Liver (tissue), 8 donors: ENCODE measurements at regions not wholly inside any gene's neighbourhood (a gene's known extent, or its start where the extent isn't known, plus 50 kb on each side); places are given as distances from the start of the nearest gene placed in this dataset.

Source experiments
- DNase-seq: peaks from one replicate; pipeline ENCODE4 v3.0.0-alpha.2; 2017; ENCODE audit warnings: low spot score
- H3K27ac ChIP-seq, 2 donors: one replicate each; pipeline ENCODE4 v1.7.0; 2013; ENCODE audit warnings: inconsistent platforms in 2 of 2, low read length in 2 of 2, control low read depth in 1 of 2, low read depth in 1 of 2, mild to moderate bottlenecking in 1 of 2
- H3K27me3 ChIP-seq, 4 donors: one replicate each; pipeline versions ENCODE4 v1.6.1 to v1.7.0; 2013; ENCODE audit warnings: low read length in 3 of 4, inconsistent platforms in 1 of 4, mild to moderate bottlenecking in 1 of 4, moderate library complexity in 1 of 4; ENCODE audit not compliant: control insufficient read depth in 4 of 4, insufficient read depth in 4 of 4
- H3K36me3 ChIP-seq, 4 donors: one replicate each; pipeline versions ENCODE4 v1.6.1 to v1.7.0; 2013; ENCODE audit warnings: low read length in 3 of 4, mild to moderate bottlenecking in 3 of 4, low read depth in 1 of 4, moderate library complexity in 1 of 4; ENCODE audit not compliant: control insufficient read depth in 4 of 4, insufficient read depth in 3 of 4
- H3K4me1 ChIP-seq, 4 donors: one replicate each; pipeline versions ENCODE4 v1.6.1 to v1.7.0; 2013; ENCODE audit warnings: low read length in 3 of 4, mild to moderate bottlenecking in 3 of 4, moderate library complexity in 1 of 4; ENCODE audit not compliant: control insufficient read depth in 4 of 4, insufficient read depth in 4 of 4
- H3K4me3 ChIP-seq, 3 donors: one replicate each; pipeline versions ENCODE4 v1.6.1 to v1.7.0; 2013; ENCODE audit warnings: low read length in 3 of 3, control low read depth in 1 of 3, low read depth in 1 of 3, mild to moderate bottlenecking in 1 of 3
- H3K9ac ChIP-seq, 2 donors: one replicate each; pipeline ENCODE4 v1.7.0; 2013; ENCODE audit warnings: low read length in 2 of 2, mild to moderate bottlenecking in 2 of 2, moderate library complexity in 2 of 2, control low read depth in 1 of 2, low read depth in 1 of 2
- H3K9me3 ChIP-seq, 4 donors: one replicate each; pipeline versions ENCODE4 v1.6.1 to v1.7.0; 2013; ENCODE audit warnings: low read length in 3 of 4; ENCODE audit not compliant: control insufficient read depth in 4 of 4
- ATF3 ChIP-seq: IDR thresholded peaks from 2 replicates; pipeline ENCODE4 v1.6.1; 2016; ENCODE audit warnings: antibody characterized with exemption
- CTCF ChIP-seq: fragments of 150-350 bp; IDR thresholded peaks from 2 replicates; pipeline ENCODE4 v1.5.1; 2017; ENCODE audit warnings: improper control_type of control experiment, low read depth, low read length; ENCODE audit not compliant: missing input control
- EGR1 ChIP-seq, 2 donors: IDR thresholded peaks; 2 replicates each; pipeline ENCODE4 v1.6.1; 2016 to 2018; ENCODE audit warnings: antibody characterized with exemption in 2 of 2, low read depth in 2 of 2
- FOXA1 ChIP-seq: IDR thresholded peaks from 2 replicates; pipeline ENCODE4 v1.6.1; 2016; ENCODE audit warnings: antibody characterized with exemption
- FOXA2 ChIP-seq: IDR thresholded peaks from 2 replicates; pipeline ENCODE4 v1.6.1; 2016; ENCODE audit warnings: antibody characterized with exemption
- GABPA ChIP-seq, 2 donors: IDR thresholded peaks in 1 of 2; conservative IDR thresholded peaks in 1 of 2; 2 replicates each; pipeline ENCODE4 v1.6.1; 2016; ENCODE audit warnings: antibody characterized with exemption in 2 of 2, mild to moderate bottlenecking in 1 of 2, moderate library complexity in 1 of 2
- HNF4A ChIP-seq, 2 donors: conservative IDR thresholded peaks; 2 replicates each; pipeline ENCODE4 v1.6.1; 2016; ENCODE audit warnings: antibody characterized with exemption in 2 of 2, mild to moderate bottlenecking in 2 of 2
- HNF4G ChIP-seq: IDR thresholded peaks from 2 replicates; pipeline ENCODE4 v1.6.1; 2016; ENCODE audit warnings: antibody characterized with exemption
- JUND ChIP-seq, 2 donors: IDR thresholded peaks; 2 replicates each; pipeline ENCODE4 v1.6.1; 2016; ENCODE audit warnings: antibody characterized with exemption in 2 of 2
- RAD21 ChIP-seq, 2 donors: IDR thresholded peaks; 2 replicates each; pipeline ENCODE4 v1.6.1; 2016; ENCODE audit warnings: antibody characterized with exemption in 2 of 2, mild to moderate bottlenecking in 2 of 2
- RXRA ChIP-seq, 2 donors: IDR thresholded peaks; 2 replicates each; pipeline ENCODE4 v1.6.1; 2017 to 2018; ENCODE audit warnings: antibody characterized with exemption in 2 of 2, mild to moderate bottlenecking in 1 of 2
- SP1 ChIP-seq: IDR thresholded peaks from 2 replicates; pipeline ENCODE4 v1.6.1; 2018; ENCODE audit warnings: antibody characterized with exemption, mild to moderate bottlenecking
- YY1 ChIP-seq: IDR thresholded peaks from 2 replicates; pipeline ENCODE4 v1.6.1; 2016; ENCODE audit warnings: antibody characterized with exemption, mild to moderate bottlenecking
- ZBTB33 ChIP-seq: IDR thresholded peaks from 2 replicates; pipeline ENCODE4 v1.6.1; 2016; ENCODE audit warnings: antibody characterized with exemption
- WGBS: extraction: QIAGEN DNeasy Blood & Tissue Kit; methylation state at CpG from one replicate; pipeline ENCODE4 v1.1.7; 2013; 5-methylcytosine and 5-hydroxymethylcytosine counted together
- TF ChIP-seq, protein P1 (sequence below): IDR thresholded peaks from 2 replicates; pipeline ENCODE4 v1.6.1; 2016; ENCODE audit warnings: antibody characterized with exemption, mild to moderate bottlenecking
- donor health status: healthy.
- donor health status: healthy.
- donor health status: healthy.
- donor health status: healthy.
- donor health status: healthy.

- Histone ChIP-seq H3K9ac (no peak overlapping the region), H3K27me3 (no peaks in the 10 kb centered on the region), H3K4me1 (no peaks in the 10 kb centered on the region), H3K36me3 (no peaks in the 10 kb centered on the region), H3K4me3 (no peak overlapping the region), H3K27ac (no peak overlapping the region), H3K9me3 (no peaks in the 10 kb centered on the region)
- no peak for DNase-seq
- TF ChIP-seq HNF4G, result no peak
- no peak for TF ChIP-seq CTCF
- no peak for TF ChIP-seq YY1
- no peak for TF ChIP-seq GABPA (IDR thresholded peaks at IDR 0.05 in 1 of 2, conservative IDR thresholded peaks at IDR 0.05 in 1 of 2)
- no peak for TF ChIP-seq FOXA1
- TF ChIP-seq JUND (IDR thresholded peaks at IDR 0.05), result no peak
Observed at GRCh38 chr4:22094217-22094616, 145.6 kb upstream of the KCNIP4 start.

GRCh38 chr4:22093126-22093525 is 144.6 kb upstream of the KCNIP4 start:
- no peaks in the 10 kb centered on the region for H3K36me3 ChIP-seq
- no peak overlapping the region for H3K9ac ChIP-seq
- H3K4me3 ChIP-seq, result no peak overlapping the region
- no peak overlapping the region for H3K27ac ChIP-seq
- no peaks in the 10 kb centered on the region for H3K27me3 ChIP-seq
- no peak for DNase-seq
- TF ChIP-seq RAD21 (IDR thresholded peaks at IDR 0.05) (no peak), ATF3 (no peak), RXRA (IDR thresholded peaks at IDR 0.05) (no peak)
- TF ChIP-seq, protein P1, sequence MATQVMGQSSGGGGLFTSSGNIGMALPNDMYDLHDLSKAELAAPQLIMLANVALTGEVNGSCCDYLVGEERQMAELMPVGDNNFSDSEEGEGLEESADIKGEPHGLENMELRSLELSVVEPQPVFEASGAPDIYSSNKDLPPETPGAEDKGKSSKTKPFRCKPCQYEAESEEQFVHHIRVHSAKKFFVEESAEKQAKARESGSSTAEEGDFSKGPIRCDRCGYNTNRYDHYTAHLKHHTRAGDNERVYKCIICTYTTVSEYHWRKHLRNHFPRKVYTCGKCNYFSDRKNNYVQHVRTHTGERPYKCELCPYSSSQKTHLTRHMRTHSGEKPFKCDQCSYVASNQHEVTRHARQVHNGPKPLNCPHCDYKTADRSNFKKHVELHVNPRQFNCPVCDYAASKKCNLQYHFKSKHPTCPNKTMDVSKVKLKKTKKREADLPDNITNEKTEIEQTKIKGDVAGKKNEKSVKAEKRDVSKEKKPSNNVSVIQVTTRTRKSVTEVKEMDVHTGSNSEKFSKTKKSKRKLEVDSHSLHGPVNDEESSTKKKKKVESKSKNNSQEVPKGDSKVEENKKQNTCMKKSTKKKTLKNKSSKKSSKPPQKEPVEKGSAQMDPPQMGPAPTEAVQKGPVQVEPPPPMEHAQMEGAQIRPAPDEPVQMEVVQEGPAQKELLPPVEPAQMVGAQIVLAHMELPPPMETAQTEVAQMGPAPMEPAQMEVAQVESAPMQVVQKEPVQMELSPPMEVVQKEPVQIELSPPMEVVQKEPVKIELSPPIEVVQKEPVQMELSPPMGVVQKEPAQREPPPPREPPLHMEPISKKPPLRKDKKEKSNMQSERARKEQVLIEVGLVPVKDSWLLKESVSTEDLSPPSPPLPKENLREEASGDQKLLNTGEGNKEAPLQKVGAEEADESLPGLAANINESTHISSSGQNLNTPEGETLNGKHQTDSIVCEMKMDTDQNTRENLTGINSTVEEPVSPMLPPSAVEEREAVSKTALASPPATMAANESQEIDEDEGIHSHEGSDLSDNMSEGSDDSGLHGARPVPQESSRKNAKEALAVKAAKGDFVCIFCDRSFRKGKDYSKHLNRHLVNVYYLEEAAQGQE, result no peak
- WGBS, result 64% methylated on average over 3 of the region's 3 CpGs
- no peaks in the 10 kb centered on the region for H3K4me1 ChIP-seq
- H3K9me3 ChIP-seq, result no peaks in the 10 kb centered on the region

DNA sequence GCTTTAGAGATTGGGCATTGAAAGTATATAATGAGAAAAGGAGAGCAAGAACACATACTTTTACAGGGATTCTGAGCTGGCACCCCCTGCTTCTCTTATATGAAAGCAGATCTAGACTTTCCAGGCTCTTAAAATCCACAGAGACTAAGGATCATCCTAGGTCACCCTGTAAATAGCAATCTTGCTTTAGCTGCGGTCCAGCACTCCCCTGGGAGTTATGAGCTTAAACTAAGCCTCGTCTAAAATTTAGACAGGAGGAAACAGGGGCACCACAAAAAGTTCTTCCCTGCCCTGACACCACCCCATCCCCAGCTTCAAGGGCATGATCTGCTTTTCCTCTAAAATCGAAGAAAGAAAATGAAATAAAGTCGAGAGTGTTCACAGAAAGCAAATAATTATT is 143.3 kb upstream of the KCNIP4 start:
- TF ChIP-seq HNF4G (no peak), FOXA2 (no peak), HNF4A (conservative IDR thresholded peaks at IDR 0.05) (no peak), ZBTB33 (no peak), JUND (IDR thresholded peaks at IDR 0.05) (no peak), GABPA (IDR thresholded peaks at IDR 0.05 in 1 of 2, conservative IDR thresholded peaks at IDR 0.05 in 1 of 2) (no peak), RAD21 (IDR thresholded peaks at IDR 0.05) (no peak), SP1 (no peak), YY1 (no peak), EGR1 (IDR thresholded peaks at IDR 0.05; ENCODE audit: low read depth in 2 of 2) (no peak), FOXA1 (no peak), RXRA (IDR thresholded peaks at IDR 0.05) (no peak)
- TF ChIP-seq, protein P1, result no peak
- 54% methylated on average over 4 of the region's 4 CpGs for whole genome bisulfite sequencing

More for the DNA sequence above, 143.3 kb upstream of the KCNIP4 start:
- no peak overlapping the region for H3K27ac ChIP-seq
- H3K4me3 ChIP-seq, result no peak overlapping the region
- no peaks in the 10 kb centered on the region for H3K36me3 ChIP-seq
- no peak overlapping the region for H3K9ac ChIP-seq
- no peaks in the 10 kb centered on the region for H3K27me3 ChIP-seq
- H3K4me1 ChIP-seq, result no peaks in the 10 kb centered on the region
- H3K9me3 ChIP-seq, result peaks cover 0 to 4% (median 1%) of the 10 kb centered on the region in 4 donors
- DNase-seq, result no peak
